ENCODE measurements at regions not wholly inside any gene's neighbourhood (a gene's known extent, or its start where the extent isn't known, plus 50 kb on each side); places are given as distances from the start of the nearest gene placed in this dataset.
A peak's percentile ranks its signal among the peaks of the same experiment; 100 is the strongest.

- Histone ChIP-seq H3K36me3 (replicated peaks in 1 of 2; ENCODE audit: control insufficient read depth in 1 of 2, insufficient read depth in 2 of 2, low read length in 2 of 2) (no peaks in the 10 kb centered on the region), H3K4me2 (ENCODE audit: low read depth, low read length) (no peak overlapping the region), H2AFZ (ENCODE audit: low read length) (no peak overlapping the region), H3K4me3 (replicated peaks in 1 of 3; ENCODE audit: insufficient read depth in 1 of 3, low read depth in 2 of 3, low read length in 3 of 3) (no peak overlapping the region), H3K27me3 (ENCODE audit: control insufficient read depth in 1 of 2, insufficient read depth in 2 of 2, low read length in 2 of 2) (peaks cover 3 to 15% of the 10 kb centered on the region in 2 experiments; a peak in 3 of 5 replicates), H3K9me3 (ENCODE audit: low read length) (no peaks in the 10 kb centered on the region), H4K20me1 (ENCODE audit: insufficient read depth, low read length) (no peaks in the 10 kb centered on the region), H3K4me1 (ENCODE audit: insufficient read depth, low read length) (0 out of 2 replicates have a peak, but pooled peaks cover 8% of the 10 kb centered on the region), H3K79me2 (ENCODE audit: insufficient read depth, low read length) (no peaks in the 10 kb centered on the region), H3K9ac (ENCODE audit: insufficient read depth, low read depth, low read length) (no peak overlapping the region), H3K27ac (ENCODE audit: extremely low read length, insufficient read depth, low read length) (no peak overlapping the region)
- ATAC-seq (peak; percentile 25), DNase-seq (ENCODE audit: low spot score) (no peak), FAIRE-seq (no peak)
- TF ChIP-seq CSRNP1 (CRISPR knock-in tag; IDR thresholded peaks at IDR 0.05) (no peak), MATR3 (CRISPR knock-in tag; IDR thresholded peaks at IDR 0.05) (no peak), SCMH1 (CRISPR knock-in tag; IDR thresholded peaks at IDR 0.05; ENCODE audit: borderline replicate concordance) (no peak), ZNF605 (CRISPR knock-in tag; IDR thresholded peaks at IDR 0.05) (no peak), ZBTB43 (CRISPR knock-in tag; conservative IDR thresholded peaks at IDR 0.05) (no peak), ZNF737 (CRISPR knock-in tag; IDR thresholded peaks at IDR 0.05; ENCODE audit: borderline replicate concordance) (no peak), ZNF607 (CRISPR knock-in tag; IDR thresholded peaks at IDR 0.05; ENCODE audit: borderline replicate concordance) (no peak), IRF1 (CRISPR knock-in tag; IDR thresholded peaks at IDR 0.05; ENCODE audit: low read depth) (no peak), TBL1XR1 (IDR thresholded peaks at IDR 0.05; ENCODE audit: borderline replicate concordance, low read length, partially characterized antibody) (no peak)
- BruUV-seq (replicated peaks): no TSS peak
- ChIA-PET CTCF (ENCODE audit: low intra/inter-chr PET ratio, low total read pairs) (no interaction called here), POLR2A (interaction anchor here (1.6 kb wide), 1 partner anchor 100 kb away, joined by 12 read pairs; the partner anchor contains the start of gene SSBP2)
- intact Hi-C loops (cut with micrococcal nuclease; ENCODE audit: unreplicated experiment) (loop anchor here (1.0 to 5.0 kb wide), 2 partner anchors 99 to 317 kb away; partner anchors contain the start of gene SSBP2), in situ Hi-C loops (cut with HindIII; ENCODE audit: extremely low pct_ligation_motif_present, low pct_unique_long_range_greater_than_20kb) (no loop called here)
- 26% methylated on average over 6 of the region's 6 CpGs for WGBS (ENCODE audit: low lambda C conversion rate)
Measured at GRCh38 chr5:81850501-81851357, 99.8 kb upstream of the SSBP2 start.

All from HepG2 (cell line).